GM23338 (cell line): ENCODE measurements at regions not wholly inside any gene's neighbourhood (a gene's known extent, or its start where the extent isn't known, plus 50 kb on each side); places are given as distances from the start of the nearest gene placed in this dataset.

Source experiments
- ATAC-seq: fragments of 200-7000 bp; cut with Tn5 transposase; 3 replicates; pipeline ENCODE4 v1.9.1; 2020
- DNase-seq: peaks from one replicate; pipeline ENCODE4 v3.0.0-alpha.2; 2015; ENCODE audit warnings: low spot score
- H2AFZ ChIP-seq: fragments of 200-600 bp; sonication (generic); 2 replicates; pipeline ENCODE4 v1.8.0; 2016; ENCODE audit warnings: antibody characterized with exemption, mild to moderate bottlenecking, moderate library complexity
- H3F3A ChIP-seq: fragments of 200-600 bp; sonication (generic); replicated peaks from 2 replicates; pipeline ENCODE4 v1.8.0; 2017; ENCODE audit warnings: antibody characterized with exemption, mixed run types, low read depth
- H3K27ac ChIP-seq: fragments of 200-600 bp; sonication (generic); 2 replicates; pipeline ENCODE4 v1.6.1; 2016; ENCODE audit warnings: low read depth
- H3K27me3 ChIP-seq: fragments of 200-600 bp; sonication (generic); 2 replicates; pipeline ENCODE4 v1.8.0; 2016; ENCODE audit warnings: mild to moderate bottlenecking, mixed run types, moderate library complexity; ENCODE audit not compliant: insufficient read depth
- H3K36me3 ChIP-seq: fragments of 200-600 bp; sonication (generic); 2 replicates; pipeline ENCODE4 v1.8.0; 2016; ENCODE audit warnings: mild to moderate bottlenecking; ENCODE audit not compliant: insufficient read depth
- H3K4me1 ChIP-seq: fragments of 200-600 bp; sonication (generic); 2 replicates; pipeline ENCODE4 v1.8.0; 2016; ENCODE audit warnings: mild to moderate bottlenecking, moderate library complexity; ENCODE audit not compliant: insufficient read depth
- H3K4me2 ChIP-seq: fragments of 200-600 bp; sonication (generic); 2 replicates; pipeline ENCODE4 v1.7.1; 2017; ENCODE audit warnings: mixed run types
- H3K4me3 ChIP-seq: fragments of 200-600 bp; sonication (generic); 2 replicates; pipeline ENCODE4 v1.6.1; 2016; ENCODE audit warnings: mixed run types
- H3K79me2 ChIP-seq: fragments of 200-600 bp; sonication (generic); replicated peaks from 2 replicates; pipeline ENCODE4 v1.8.0; 2017; ENCODE audit warnings: mild to moderate bottlenecking; ENCODE audit not compliant: insufficient read depth
- H3K9me2 ChIP-seq: fragments of 200-600 bp; sonication (generic); 2 replicates; pipeline ENCODE4 v1.8.0; 2017; ENCODE audit not compliant: insufficient read depth
- H4K20me1 ChIP-seq: fragments of 200-600 bp; sonication (generic); replicated peaks from 2 replicates; pipeline ENCODE4 v1.8.0; 2017; ENCODE audit warnings: mild to moderate bottlenecking; ENCODE audit not compliant: insufficient read depth
- H3K27ac Mint-ChIP-seq: 2 replicates; pipeline ENCODE4 v1.8.0; 2020; ENCODE audit warnings: inconsistent platforms, mild to moderate bottlenecking, moderate library complexity, mixed read lengths
- H3K27me3 Mint-ChIP-seq: 3 replicates; pipeline ENCODE4 v1.8.0; 2022; ENCODE audit warnings: low read depth, mild to moderate bottlenecking, moderate library complexity, mixed read lengths, inconsistent platforms; ENCODE audit not compliant: insufficient read depth, poor library complexity
- H3K36me3 Mint-ChIP-seq: 3 replicates; pipeline ENCODE4 v1.8.0; 2021; ENCODE audit warnings: low read depth, mild to moderate bottlenecking, inconsistent platforms, moderate library complexity, mixed read lengths
- H3K4me1 Mint-ChIP-seq: 3 replicates; pipeline ENCODE4 v1.8.0; 2020; ENCODE audit warnings: mild to moderate bottlenecking, inconsistent platforms, mixed read lengths
- H3K4me3 Mint-ChIP-seq: 3 replicates; pipeline ENCODE4 v1.8.0; 2021; ENCODE audit warnings: moderate library complexity, mild to moderate bottlenecking, inconsistent platforms, mixed read lengths
- H3K9me3 Mint-ChIP-seq: 3 replicates; pipeline ENCODE4 v1.8.0; 2020; ENCODE audit warnings: moderate library complexity, mild to moderate bottlenecking, inconsistent platforms, mixed read lengths
- CREB1 ChIP-seq: fragments of 250-450 bp; sonication (Bioruptor Pico); IDR thresholded peaks from 2 replicates; pipeline ENCODE4 v1.5.0; 2020; ENCODE audit warnings: low read depth, mild to moderate bottlenecking, moderate library complexity
- CTCF ChIP-seq, 2 experiments: fragments of 200-600 bp in 1 of 2; sonication (generic) in 1 of 2; conservative IDR thresholded peaks; 2 replicates each; pipeline versions ENCODE4 v1.5.1 to v1.6.1; 2016 to 2017; ENCODE audit warnings: antibody characterized with exemption in 2 of 2, low read depth in 2 of 2, mild to moderate bottlenecking in 2 of 2, moderate library complexity in 1 of 2
- ETS1 ChIP-seq: IDR thresholded peaks from 2 replicates; pipeline ENCODE4 v1.6.1; 2016; ENCODE audit warnings: antibody characterized with exemption
- EZH2 ChIP-seq: fragments of 200-600 bp; sonication (generic); IDR thresholded peaks from one replicate; pipeline ENCODE4 v1.8.0; 2017; ENCODE audit warnings: antibody characterized with exemption, mild to moderate bottlenecking, low read depth; ENCODE audit not compliant: unreplicated experiment
- EZH2phosphoT487 ChIP-seq: fragments of 200-600 bp; sonication (generic); IDR thresholded peaks from one replicate; pipeline ENCODE4 v1.8.1; 2018; ENCODE audit warnings: antibody characterized with exemption; ENCODE audit not compliant: unreplicated experiment
- JUNB ChIP-seq: IDR thresholded peaks from one replicate; pipeline ENCODE4 v1.6.1; 2016; ENCODE audit warnings: antibody characterized with exemption; ENCODE audit not compliant: unreplicated experiment
- NANOG ChIP-seq: IDR thresholded peaks from 2 replicates; pipeline ENCODE4 v1.6.1; 2016; ENCODE audit warnings: antibody characterized with exemption, borderline replicate concordance
- POLR2AphosphoS5 ChIP-seq: IDR thresholded peaks from 2 replicates; pipeline ENCODE4 v1.6.1; 2016; ENCODE audit warnings: antibody characterized with exemption, low read depth
- STAT1 ChIP-seq: IDR thresholded peaks from one replicate; pipeline ENCODE4 v1.6.1; 2016; ENCODE audit warnings: antibody characterized with exemption; ENCODE audit not compliant: unreplicated experiment
- ZNF114 ChIP-seq: fragments of 250-450 bp; sonication (Bioruptor Pico); IDR thresholded peaks from 2 replicates; pipeline ENCODE4 v1.5.0; 2020; ENCODE audit warnings: mild to moderate bottlenecking, moderate library complexity
- ZNF331 ChIP-seq: fragments of 250-450 bp; sonication (Bioruptor Pico); IDR thresholded peaks from 2 replicates; pipeline ENCODE4 v1.5.0; 2020; ENCODE audit warnings: low read depth, mild to moderate bottlenecking, moderate library complexity
- ZNF462 ChIP-seq: fragments of 250-450 bp; sonication (Bioruptor Pico); IDR thresholded peaks from 2 replicates; pipeline ENCODE4 v1.5.0; 2020; ENCODE audit warnings: mild to moderate bottlenecking, moderate library complexity

GRCh38 chr10:78623578-78624215 lies 445.1 kb upstream of the ZMIZ1 start:
- Histone ChIP-seq H2AFZ (no peak overlapping the region), H4K20me1 (no peaks in the 10 kb centered on the region), H3K4me1 (peaks cover 13% of the 10 kb centered on the region), H3K36me3 (no peaks in the 10 kb centered on the region), H3F3A (no peaks in the 10 kb centered on the region), H3K79me2 (no peaks in the 10 kb centered on the region), H3K4me3 (no peak overlapping the region), H3K9me2 (no peaks in the 10 kb centered on the region), H3K27me3 (no peaks in the 10 kb centered on the region), H3K27ac (no peak overlapping the region), H3K4me2 (no peak overlapping the region)
- no peak overlapping the region for H3K4me3 Mint-ChIP-seq
- DNase-seq = no peak
- H3K9me3 Mint-ChIP-seq = no peaks in the 10 kb centered on the region
- H3K27me3 Mint-ChIP-seq = peaks cover 4% of the 10 kb centered on the region
- peaks cover 16% of the 10 kb centered on the region for H3K4me1 Mint-ChIP-seq
- no peaks in the 10 kb centered on the region for H3K36me3 Mint-ChIP-seq
- H3K27ac Mint-ChIP-seq = no peak overlapping the region
- no peak for ATAC-seq
- TF ChIP-seq ZNF331 (CRISPR knock-in tag) (no peak), STAT1 (no peak), ZNF114 (CRISPR knock-in tag) (no peak), EZH2phosphoT487 (no peak), NANOG (no peak), EZH2 (no peak), POLR2AphosphoS5 (no peak), JUNB (no peak), ETS1 (no peak), CREB1 (CRISPR knock-in tag) (no peak), ZNF462 (no peak), CTCF (conservative IDR thresholded peaks at IDR 0.05; ENCODE audit: low read depth in 2 of 2) (no peak)
